GM19324 (cell line): ENCODE measurements at regions not wholly inside any gene's neighbourhood (a gene's known extent, or its start where the extent isn't known, plus 50 kb on each side); places are given as distances from the start of the nearest gene placed in this dataset.
"Not testable (repeated sequence)": the region's sequence is repeated elsewhere in the genome, so short reads cannot be mapped to it uniquely, and the experiment has no call there.

Source experiments
- ATAC-seq: cut with Tn5 transposase; IDR thresholded peaks from one replicate; pipeline ENCODE4 v1.9.1; 2021; ENCODE audit warnings: mild to moderate bottlenecking, moderate library complexity; ENCODE audit not compliant: unreplicated experiment, low FRiP score

GRCh38 chr7:109577265-109577664 lies 1007.6 kb downstream of the DNAJB9 start:
- ATAC-seq, result no peak

GRCh38 chr7:109579901-109580300 lies 1010.2 kb downstream of the DNAJB9 start:
- ATAC-seq, result no peak

- no peak for ATAC-seq
Observed at GRCh38 chr7:109582211-109582610, 1012.5 kb downstream of the DNAJB9 start.

- ATAC-seq, result not testable (repeated sequence)
Observed at GRCh38 chr7:109596948-109597347, 1027.3 kb downstream of the DNAJB9 start.

- ATAC-seq, result no peak
Observed at GRCh38 chr7:109611656-109612055, 1042.0 kb downstream of the DNAJB9 start.

GRCh38 chr7:109616551-109617069 lies 1046.9 kb downstream of the DNAJB9 start:
- no peak for ATAC-seq

GRCh38 chr7:109622320-109622719 lies 1052.6 kb downstream of the DNAJB9 start:
- ATAC-seq, result no peak

- not testable (repeated sequence) for ATAC-seq
Observed at GRCh38 chr7:109632890-109633289, 1063.2 kb downstream of the DNAJB9 start.

GRCh38 chr7:109635374-109635773 lies 1065.7 kb downstream of the DNAJB9 start:
- ATAC-seq, result no peak

GRCh38 chr7:109637428-109637990 lies 1067.8 kb downstream of the DNAJB9 start:
- no peak for ATAC-seq

GRCh38 chr7:109638321-109638720 lies 1068.6 kb downstream of the DNAJB9 start:
- no peak for ATAC-seq

GRCh38 chr7:109639561-109639960 lies 1069.9 kb downstream of the DNAJB9 start:
- ATAC-seq, result no peak

GRCh38 chr7:109641445-109641844 lies 1071.8 kb downstream of the DNAJB9 start:
- no peak for ATAC-seq

GRCh38 chr7:109646124-109646523 lies 1076.5 kb downstream of the DNAJB9 start:
- ATAC-seq, result no peak

- ATAC-seq, result not testable (repeated sequence)
Observed at GRCh38 chr7:109646594-109646993, 1076.9 kb downstream of the DNAJB9 start.

GRCh38 chr7:109647263-109647662 lies 1077.6 kb downstream of the DNAJB9 start:
- ATAC-seq, result not testable (repeated sequence)

GRCh38 chr7:109659261-109659660 lies 1089.6 kb downstream of the DNAJB9 start:
- no peak for ATAC-seq

GRCh38 chr7:109660401-109660800 lies 1090.7 kb downstream of the DNAJB9 start:
- ATAC-seq, result no peak

- no peak for ATAC-seq
Observed at GRCh38 chr7:109663806-109664205, 1094.1 kb downstream of the DNAJB9 start.

GRCh38 chr7:109687269-109687668 lies 1117.6 kb downstream of the DNAJB9 start:
- ATAC-seq, result not testable (repeated sequence)

- ATAC-seq, result not testable (repeated sequence)
Observed at GRCh38 chr7:109692613-109693012, 1122.9 kb downstream of the DNAJB9 start.
